ENCODE measurements at regions not wholly inside any gene's neighbourhood (a gene's known extent, or its start where the extent isn't known, plus 50 kb on each side); places are given as distances from the start of the nearest gene placed in this dataset.

DNA sequence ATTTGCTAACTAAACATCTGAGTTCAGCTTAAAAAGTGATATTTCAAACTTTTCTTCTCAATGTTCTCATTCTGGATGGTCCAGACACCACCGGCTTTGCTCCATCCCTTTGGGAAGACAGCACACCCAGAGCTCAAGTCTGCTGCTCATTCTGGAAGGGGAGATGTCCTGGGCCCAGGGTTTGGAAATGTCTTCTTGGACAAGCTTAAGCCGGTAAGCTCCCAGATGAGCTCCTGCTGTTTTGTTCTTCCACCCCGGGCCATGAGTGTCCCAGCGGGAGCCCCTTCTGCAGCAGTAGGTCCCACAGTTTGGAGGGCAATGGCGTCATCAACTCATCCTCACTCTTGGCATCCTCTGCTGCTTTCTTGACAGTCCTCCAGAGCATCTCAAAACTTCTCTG lies 105.2 kb downstream of the TMEM100 start:
- Histone ChIP-seq H3K9me3 (ENCODE audit: control extremely low read depth in 1 of 3, control insufficient read depth in 2 of 3, insufficient read depth in 1 of 3, low read length in 2 of 3) (no peaks in the 10 kb centered on the region), H3K79me2 (ENCODE audit: control insufficient read depth, insufficient read depth, low read length) (no peaks in the 10 kb centered on the region), H3K4me1 (ENCODE audit: control insufficient read depth in 2 of 2, insufficient read depth in 2 of 2, low read length in 2 of 2) (no peaks in the 10 kb centered on the region), H3K4me2 (replicated peaks; ENCODE audit: low read depth, low read length, poor library complexity, severe bottlenecking) (no peak overlapping the region), H3K9ac (ENCODE audit: low read length) (no peak overlapping the region), H3K27me3 (replicated peaks in 1 of 4; ENCODE audit: control extremely low read depth in 1 of 4, control insufficient read depth in 3 of 4, insufficient read depth in 4 of 4, low read length in 3 of 4) (peaks cover 0 to 4% (median 1%) of the 10 kb centered on the region in 4 experiments), H3K36me3 (replicated peaks in 1 of 2; ENCODE audit: control extremely low read depth in 1 of 2, control insufficient read depth in 1 of 2, extremely low read depth in 1 of 2, insufficient read depth in 2 of 2, low read length in 1 of 2) (no peaks in the 10 kb centered on the region), H3K4me3 (ENCODE audit: control extremely low read depth in 1 of 5, extremely low read depth in 1 of 5, insufficient read depth in 1 of 5, low read depth in 2 of 5, low read length in 4 of 5) (no peak overlapping the region), H4K20me1 (ENCODE audit: control insufficient read depth, insufficient read depth, low read length, poor library complexity, severe bottlenecking) (no peaks in the 10 kb centered on the region), H2AFZ (ENCODE audit: insufficient read depth, low read depth, low read length, poor library complexity, severe bottlenecking) (no peak overlapping the region), H3K27ac (ENCODE audit: low read length in 2 of 2) (no peak overlapping the region)
- ATAC-seq (ENCODE audit: low read depth) (no peak), DNase-seq (no peak)
- H3K9me3 Mint-ChIP-seq (ENCODE audit: insufficient read depth): no peaks in the 10 kb centered on the region
- no peak for TF ChIP-seq EZH2 (IDR thresholded peaks at IDR 0.05; ENCODE audit: borderline replicate concordance, insufficient read depth, low read depth, low read length, poor library complexity, severe bottlenecking)
- TF ChIP-seq, protein P1, sequence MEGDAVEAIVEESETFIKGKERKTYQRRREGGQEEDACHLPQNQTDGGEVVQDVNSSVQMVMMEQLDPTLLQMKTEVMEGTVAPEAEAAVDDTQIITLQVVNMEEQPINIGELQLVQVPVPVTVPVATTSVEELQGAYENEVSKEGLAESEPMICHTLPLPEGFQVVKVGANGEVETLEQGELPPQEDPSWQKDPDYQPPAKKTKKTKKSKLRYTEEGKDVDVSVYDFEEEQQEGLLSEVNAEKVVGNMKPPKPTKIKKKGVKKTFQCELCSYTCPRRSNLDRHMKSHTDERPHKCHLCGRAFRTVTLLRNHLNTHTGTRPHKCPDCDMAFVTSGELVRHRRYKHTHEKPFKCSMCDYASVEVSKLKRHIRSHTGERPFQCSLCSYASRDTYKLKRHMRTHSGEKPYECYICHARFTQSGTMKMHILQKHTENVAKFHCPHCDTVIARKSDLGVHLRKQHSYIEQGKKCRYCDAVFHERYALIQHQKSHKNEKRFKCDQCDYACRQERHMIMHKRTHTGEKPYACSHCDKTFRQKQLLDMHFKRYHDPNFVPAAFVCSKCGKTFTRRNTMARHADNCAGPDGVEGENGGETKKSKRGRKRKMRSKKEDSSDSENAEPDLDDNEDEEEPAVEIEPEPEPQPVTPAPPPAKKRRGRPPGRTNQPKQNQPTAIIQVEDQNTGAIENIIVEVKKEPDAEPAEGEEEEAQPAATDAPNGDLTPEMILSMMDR (IDR thresholded peaks at IDR 0.05): no peak
- WGBS (ENCODE audit: insufficient coverage): 97% methylated on average over 4 of the region's 5 CpGs
- H3K27ac Mint-ChIP-seq: no peak overlapping the region
- POLR2A ChIA-PET: no interaction called here
- H3K4me3 Mint-ChIP-seq: no peak overlapping the region
- peaks cover 21% of the 10 kb centered on the region for H3K27me3 Mint-ChIP-seq
- H3K4me1 Mint-ChIP-seq: no peaks in the 10 kb centered on the region
- intact Hi-C loops (cut with micrococcal nuclease): no loop called here
- CTCF ChIA-PET: interaction anchor here (1.4 kb wide), 1 partner anchor 24 kb away, joined by 3 read pairs; no protein-coding TSS in a partner anchor

DNA sequence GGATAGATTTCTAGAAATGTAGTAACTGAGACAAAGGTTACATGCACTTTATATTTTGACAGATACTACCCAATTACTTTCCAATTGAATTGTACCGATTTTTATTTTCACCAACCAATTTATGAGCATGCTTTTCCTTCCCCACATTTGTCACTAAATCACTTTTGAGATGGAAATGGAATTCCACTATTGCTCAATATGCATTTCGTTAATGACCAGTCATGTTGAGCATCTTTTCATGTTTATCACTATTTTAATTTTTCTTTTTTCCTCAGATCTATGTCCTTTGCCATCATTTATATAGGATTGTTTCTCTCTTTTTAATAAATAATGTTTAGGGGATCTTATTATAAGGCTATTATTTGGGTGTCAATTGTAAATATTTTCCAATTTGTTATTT lies 102.8 kb upstream of the SMIM36 start:
- DNase-seq: no peak
- peaks cover 9% of the 10 kb centered on the region for H3K27me3 Mint-ChIP-seq
- Histone ChIP-seq H3K9me3 (ENCODE audit: control extremely low read depth in 1 of 3, control insufficient read depth in 2 of 3, insufficient read depth in 1 of 3, low read length in 2 of 3) (no peaks in the 10 kb centered on the region), H4K20me1 (ENCODE audit: control insufficient read depth, insufficient read depth, low read length, poor library complexity, severe bottlenecking) (no peaks in the 10 kb centered on the region), H3K27me3 (replicated peaks in 1 of 4; ENCODE audit: control extremely low read depth in 1 of 4, control insufficient read depth in 3 of 4, insufficient read depth in 4 of 4, low read length in 3 of 4) (peaks cover 0 to 4% (median 0%) of the 10 kb centered on the region in 4 experiments), H3K4me1 (ENCODE audit: control insufficient read depth in 2 of 2, insufficient read depth in 2 of 2, low read length in 2 of 2) (no peaks in the 10 kb centered on the region), H3K36me3 (replicated peaks in 1 of 2; ENCODE audit: control extremely low read depth in 1 of 2, control insufficient read depth in 1 of 2, extremely low read depth in 1 of 2, insufficient read depth in 2 of 2, low read length in 1 of 2) (no peaks in the 10 kb centered on the region), H3K4me3 (ENCODE audit: control extremely low read depth in 1 of 5, extremely low read depth in 1 of 5, insufficient read depth in 1 of 5, low read depth in 2 of 5, low read length in 4 of 5) (no peak overlapping the region), H3K79me2 (ENCODE audit: control insufficient read depth, insufficient read depth, low read length) (no peaks in the 10 kb centered on the region), H3K9ac (ENCODE audit: low read length) (no peak overlapping the region), H3K4me2 (replicated peaks; ENCODE audit: low read depth, low read length, poor library complexity, severe bottlenecking) (no peak overlapping the region), H3K27ac (ENCODE audit: low read length in 2 of 2) (no peak overlapping the region), H2AFZ (ENCODE audit: insufficient read depth, low read depth, low read length, poor library complexity, severe bottlenecking) (no peak overlapping the region)
- no peak overlapping the region for H3K4me3 Mint-ChIP-seq
- no peaks in the 10 kb centered on the region for H3K9me3 Mint-ChIP-seq (ENCODE audit: insufficient read depth)
- no peak overlapping the region for H3K27ac Mint-ChIP-seq
- no peaks in the 10 kb centered on the region for H3K4me1 Mint-ChIP-seq
- ATAC-seq (ENCODE audit: low read depth): no peak
- POLR2A ChIA-PET: interaction anchor here (0.6 kb wide), 1 partner anchor 1612 kb away, joined by 4 read pairs; no protein-coding TSS in a partner anchor
- TF ChIP-seq, protein P1 (IDR thresholded peaks at IDR 0.05): no peak
- TF ChIP-seq EZH2 (IDR thresholded peaks at IDR 0.05; ENCODE audit: borderline replicate concordance, insufficient read depth, low read depth, low read length, poor library complexity, severe bottlenecking): no peak
- CTCF ChIA-PET: interaction anchor here (2.9 kb wide), 1 partner anchor 12 kb away, joined by 13 read pairs; no protein-coding TSS in a partner anchor
- intact Hi-C loops (cut with micrococcal nuclease): no loop called here
- WGBS (ENCODE audit: insufficient coverage): no CpG with 5 or more reads among the region's 2 CpGs
